Stimulated activated CD8-positive, alpha-beta memory T cell treated with anti-CD3 and anti-CD28 coated beads, Interleukin-4, amount 100 ng/mL, for 48 hours (primary cell): ENCODE measurements at regions not wholly inside any gene's neighbourhood (a gene's known extent, or its start where the extent isn't known, plus 50 kb on each side); places are given as distances from the start of the nearest gene placed in this dataset.
A peak's percentile ranks its signal among the peaks of the same experiment; 100 is the strongest.

Experiments used
- DNase-seq: peaks from one replicate; pipeline ENCODE4 v3.0.0-alpha.2; 2020

GRCh38 chr12:118706437-118706836 lies 274.9 kb upstream of the SRRM4 start:
- DNase-seq, result no peak

DNA sequence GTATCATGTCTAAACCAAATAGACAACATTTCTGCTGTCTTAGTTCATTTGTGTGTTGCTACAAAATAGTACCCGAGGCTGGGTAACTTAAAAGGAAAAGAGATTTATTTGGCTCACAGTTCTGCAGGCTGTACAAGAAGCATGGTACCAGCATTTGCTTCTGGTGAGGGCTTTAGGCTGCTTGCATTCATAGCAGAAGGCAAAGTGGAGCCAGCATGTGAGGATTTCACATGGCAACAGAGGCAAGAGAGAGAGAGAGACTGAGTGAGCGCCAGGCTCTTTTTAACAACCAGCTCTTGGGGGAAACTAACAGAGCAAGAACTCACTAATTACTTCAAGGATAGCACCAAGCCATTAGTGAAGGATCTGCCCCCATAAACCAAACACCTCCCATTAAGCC lies 271.4 kb upstream of the SRRM4 start:
- no peak for DNase-seq

GRCh38 chr12:118711185-118711584 lies 270.2 kb upstream of the SRRM4 start:
- DNase-seq, result no peak

- peak; percentile 52 for DNase-seq
These were observed 267.3 kb upstream of the SRRM4 start for GRCh38 chr12:118714051-118714460.

GRCh38 chr12:118714500-118714899 lies 266.8 kb upstream of the SRRM4 start:
- DNase-seq, result no peak

DNA sequence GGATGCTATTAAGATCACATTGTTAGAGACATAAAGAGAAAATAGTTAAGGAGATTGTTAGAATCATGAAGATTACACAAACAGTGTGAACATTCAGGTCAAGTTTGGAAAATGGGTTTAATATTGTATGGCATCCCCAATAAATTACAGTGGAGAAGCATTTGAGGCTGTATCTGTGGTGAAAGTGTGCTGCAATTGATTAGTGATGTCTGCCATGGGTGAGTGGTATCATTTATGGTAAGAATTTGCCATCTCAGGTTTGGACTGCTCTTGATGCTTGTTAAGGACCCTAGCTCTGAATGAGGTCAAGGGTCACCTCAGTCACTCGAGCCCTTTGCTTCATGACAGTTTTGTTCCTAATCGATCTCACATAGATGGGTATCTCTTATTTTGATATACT lies 265.7 kb upstream of the SRRM4 start:
- DNase-seq, result no peak

GRCh38 chr12:118727196-118727978 lies 254.0 kb upstream of the SRRM4 start:
- DNase-seq, result no peak

GRCh38 chr12:118727979-118728366 lies 253.4 kb upstream of the SRRM4 start:
- DNase-seq, result no peak

DNA sequence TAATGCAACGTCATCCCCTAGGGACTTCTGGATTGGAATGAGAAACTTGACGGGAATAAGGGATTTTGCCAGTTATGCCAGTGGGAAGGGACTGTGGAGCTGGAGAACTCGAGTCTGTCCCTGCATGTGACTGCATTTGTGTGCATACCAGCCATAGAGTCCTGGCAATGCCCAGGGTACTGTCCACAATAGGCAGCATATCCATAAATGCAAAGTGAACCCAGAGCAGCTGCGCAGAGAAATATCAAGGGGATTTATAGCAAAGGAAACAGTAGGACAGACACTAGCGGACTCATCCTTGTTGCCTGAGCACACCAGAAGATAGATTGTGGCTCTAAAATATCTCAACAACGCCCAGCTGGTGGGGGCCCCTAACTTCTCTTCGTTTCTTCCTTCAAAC lies 247.1 kb upstream of the SRRM4 start:
- no peak for DNase-seq

DNA sequence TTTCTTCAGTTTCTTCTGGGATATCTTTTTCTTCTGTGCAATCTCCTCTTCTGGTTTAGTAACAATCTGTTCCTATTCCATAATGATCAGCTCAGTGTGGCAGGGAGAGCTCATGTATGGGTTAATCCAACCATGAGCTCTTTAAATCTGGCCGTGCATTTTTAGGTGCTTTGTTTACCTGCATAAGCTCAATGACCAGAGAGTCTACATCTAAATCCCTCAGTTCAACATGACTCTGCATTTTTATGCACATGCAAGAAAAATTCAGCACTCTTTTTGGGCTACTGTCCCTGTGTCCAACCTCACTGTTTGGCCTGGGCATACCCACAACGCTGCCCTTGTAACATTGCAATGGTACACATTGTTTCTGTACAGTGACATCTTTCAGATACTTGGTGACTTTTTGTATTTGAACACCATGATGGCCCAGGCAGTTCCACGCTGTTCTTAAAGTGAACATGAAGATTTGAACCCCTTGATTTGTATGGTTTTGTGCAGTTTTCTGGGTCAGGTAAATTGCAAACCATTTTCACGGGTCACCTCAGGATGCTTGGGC lies 243.3 kb upstream of the SRRM4 start:
- no peak for DNase-seq

DNA sequence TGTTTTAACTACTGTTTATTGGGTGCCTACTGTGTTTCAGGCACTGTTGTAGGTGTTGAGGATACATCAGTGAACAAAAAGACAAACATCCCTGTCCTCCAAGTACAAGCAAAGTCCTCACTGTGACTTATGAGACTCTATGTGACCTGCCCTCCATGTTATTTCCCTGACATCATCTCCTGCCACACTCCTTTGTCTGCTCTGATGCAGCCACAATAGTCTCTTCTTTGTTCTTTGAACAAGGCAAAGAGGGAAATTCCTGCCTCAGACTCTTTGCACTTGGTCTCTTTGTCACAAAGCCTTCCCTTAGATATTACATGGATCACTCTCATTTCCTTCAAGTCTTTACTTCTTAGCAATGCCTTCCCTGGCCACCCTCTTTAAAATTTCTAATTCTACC lies 240.1 kb upstream of the SRRM4 start:
- no peak for DNase-seq

DNA sequence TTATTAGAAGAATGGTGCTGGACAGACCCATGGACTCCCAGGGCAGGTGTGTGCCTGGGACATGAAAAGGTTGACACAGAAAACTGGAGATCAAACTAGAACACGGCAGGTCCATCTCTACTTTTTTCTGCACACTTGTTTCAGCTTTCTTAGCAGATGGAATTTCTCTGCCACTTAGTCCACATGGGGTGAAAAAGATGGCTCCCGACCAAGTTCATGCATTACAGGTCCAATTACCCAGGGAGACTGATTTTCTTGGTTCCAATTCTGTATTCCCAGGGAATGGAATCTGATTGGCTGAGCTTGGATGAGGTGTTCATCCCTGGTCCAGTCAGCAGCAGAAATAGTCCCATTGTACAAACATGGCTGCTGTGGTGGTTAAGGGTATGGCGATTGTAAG lies 238.9 kb upstream of the SRRM4 start:
- DNase-seq, result no peak

DNA sequence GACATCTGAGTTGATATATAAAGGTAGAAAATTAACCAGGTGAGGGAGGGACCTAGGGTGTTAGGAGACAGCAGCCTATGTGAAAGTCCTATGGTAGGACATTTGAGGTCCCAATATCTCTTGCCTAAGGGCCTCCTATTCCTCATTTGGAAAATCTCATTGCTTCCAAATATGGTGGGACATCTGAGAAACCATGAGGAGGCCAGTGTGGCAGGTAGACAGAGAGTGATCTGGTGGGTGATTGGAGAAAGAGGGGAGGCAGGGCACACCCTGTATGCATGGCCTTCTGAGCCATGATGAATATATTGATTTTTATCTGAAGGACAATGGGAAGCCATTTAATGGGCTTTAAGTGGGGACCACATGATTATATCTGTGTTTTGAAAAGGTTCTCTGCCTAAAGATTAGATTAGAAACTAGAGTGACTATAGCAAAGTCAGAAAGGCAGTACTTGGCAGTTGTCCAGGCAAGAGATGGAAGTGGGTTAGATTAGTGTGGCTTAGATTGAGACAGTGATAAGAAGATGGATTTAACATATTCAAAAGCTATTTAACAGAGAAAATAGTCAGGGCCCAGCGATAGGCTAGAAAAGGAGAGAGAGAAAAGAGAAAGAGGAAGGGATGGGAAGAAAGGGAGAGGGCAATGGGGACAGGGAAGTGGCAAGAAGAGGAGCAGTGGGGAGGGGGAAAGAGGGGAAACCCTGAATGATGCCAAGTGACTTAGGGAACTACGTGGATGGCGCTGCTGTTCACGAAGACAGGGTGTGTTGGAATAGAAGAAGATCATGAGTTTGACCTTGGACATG lies 237.2 kb upstream of the SRRM4 start:
- no peak for DNase-seq

GRCh38 chr12:118746176-118746575 lies 235.2 kb upstream of the SRRM4 start:
- no peak for DNase-seq

GRCh38 chr12:118746960-118747359 lies 234.4 kb upstream of the SRRM4 start:
- DNase-seq, result no peak

GRCh38 chr12:118747771-118748170 lies 233.6 kb upstream of the SRRM4 start:
- no peak for DNase-seq

DNA sequence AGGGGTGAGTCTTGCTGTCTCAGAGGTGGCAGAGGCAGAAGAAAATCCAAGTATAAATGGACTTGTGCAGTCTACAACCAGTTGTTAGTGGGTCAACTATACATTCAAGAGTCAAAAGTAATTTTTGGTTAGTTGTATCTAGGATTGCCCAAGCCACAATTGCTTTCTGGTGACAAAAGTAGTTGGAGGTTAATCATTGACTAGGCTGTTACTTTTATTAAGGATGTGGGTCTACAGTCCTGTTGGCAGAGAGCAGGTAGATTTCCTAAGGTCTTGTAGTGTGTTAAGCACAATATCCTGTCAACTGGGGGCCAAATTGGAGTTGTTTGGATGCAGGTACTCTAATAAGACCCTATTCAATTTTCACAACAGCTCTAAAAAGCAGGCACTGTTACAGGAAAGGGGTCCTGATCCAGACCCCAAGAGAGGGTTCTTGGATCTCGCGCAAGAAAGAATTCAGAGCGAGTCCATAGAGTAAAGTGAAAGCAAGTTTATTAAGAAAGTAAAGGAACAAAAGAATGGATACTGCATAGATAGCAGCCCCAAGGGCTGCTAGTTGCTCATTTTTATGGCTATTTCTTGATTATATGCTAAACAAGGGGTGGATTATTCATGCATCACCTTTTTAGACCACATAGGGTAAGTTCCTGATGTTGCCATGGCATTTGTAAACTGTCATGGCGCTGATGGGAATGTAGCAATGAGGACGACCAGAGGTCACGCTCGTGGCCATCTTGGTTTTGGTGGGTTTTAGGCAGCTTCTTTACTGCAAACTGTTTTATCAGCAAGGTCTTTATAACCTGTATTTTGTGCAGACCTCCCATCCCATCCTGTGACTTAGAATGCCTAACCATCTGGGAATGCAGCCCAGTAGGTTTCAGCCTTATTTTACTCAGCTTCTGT lies 232.6 kb upstream of the SRRM4 start:
- DNase-seq, result no peak

DNA sequence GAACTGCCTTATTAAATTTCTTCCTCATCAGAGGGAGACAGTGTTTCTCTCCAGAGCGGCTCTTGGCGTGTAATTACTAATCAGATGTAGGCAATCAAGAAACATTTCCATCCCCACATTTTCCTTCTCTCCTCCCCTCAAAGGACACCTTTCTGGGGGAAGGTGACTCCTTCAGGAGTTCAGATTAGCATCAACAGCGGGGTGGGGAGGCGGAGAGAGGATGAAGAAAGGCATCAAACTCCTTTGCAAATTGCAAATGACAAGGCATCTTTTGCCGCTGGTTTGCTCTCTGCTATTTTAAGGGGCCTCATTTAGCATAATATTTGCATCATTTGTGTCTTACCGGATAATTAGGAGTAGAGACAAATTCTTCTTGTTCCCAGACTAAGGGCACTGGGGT lies 231.7 kb upstream of the SRRM4 start:
- no peak for DNase-seq

DNA sequence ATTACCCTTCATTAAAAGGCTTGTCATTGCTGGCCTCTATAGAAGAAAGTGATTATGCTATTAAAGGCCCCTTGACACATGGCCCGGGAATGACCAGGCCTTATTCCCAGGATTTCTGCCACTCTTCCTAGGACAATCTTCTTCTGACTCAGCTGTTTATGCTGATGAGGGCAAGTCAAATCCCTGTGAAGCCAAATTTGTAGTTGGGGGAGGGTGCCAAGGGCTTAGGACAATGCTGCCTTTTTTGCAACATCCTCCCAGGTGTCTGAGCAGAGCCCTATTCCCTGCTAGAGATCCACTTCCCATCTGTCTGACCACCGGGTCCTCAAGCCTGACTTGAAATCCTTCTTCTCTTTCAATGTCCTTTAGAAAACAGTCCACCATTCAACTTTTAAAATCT lies 230.7 kb upstream of the SRRM4 start:
- DNase-seq, result no peak

GRCh38 chr12:118751355-118751754 lies 230.0 kb upstream of the SRRM4 start:
- DNase-seq, result no peak

DNA sequence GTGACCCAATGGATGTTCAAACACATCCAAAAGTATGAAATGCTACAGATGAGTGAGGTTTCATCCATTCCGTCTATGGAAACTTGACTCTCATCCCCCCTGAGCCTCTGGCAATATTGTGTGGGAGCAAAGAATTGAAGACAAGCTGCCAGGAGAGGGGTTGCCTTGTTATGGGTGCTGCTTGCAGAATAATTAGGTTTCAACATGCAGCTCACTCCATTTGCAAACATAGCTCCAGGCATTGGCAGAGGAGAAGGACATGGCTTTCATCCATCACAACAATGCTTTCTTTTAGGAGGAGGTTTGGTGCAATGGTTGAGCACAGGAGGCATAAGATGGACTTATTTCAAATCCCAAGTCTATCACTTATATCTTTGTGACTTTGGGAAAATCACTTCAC lies 220.7 kb upstream of the SRRM4 start:
- no peak for DNase-seq

GRCh38 chr12:118763234-118763633 lies 218.1 kb upstream of the SRRM4 start:
- no peak for DNase-seq
